NCI-H1105 (cell line): ENCODE measurements at regions not wholly inside any gene's neighbourhood (a gene's known extent, or its start where the extent isn't known, plus 50 kb on each side); places are given as distances from the start of the nearest gene placed in this dataset.
"Not testable (repeated sequence)": the region's sequence is repeated elsewhere in the genome, so short reads cannot be mapped to it uniquely, and the experiment has no call there.

ENCODE experiments used
- DNase-seq: peaks from one replicate; lab custom pipeline; 2025; lab: John Stamatoyannopoulos, UW

DNA sequence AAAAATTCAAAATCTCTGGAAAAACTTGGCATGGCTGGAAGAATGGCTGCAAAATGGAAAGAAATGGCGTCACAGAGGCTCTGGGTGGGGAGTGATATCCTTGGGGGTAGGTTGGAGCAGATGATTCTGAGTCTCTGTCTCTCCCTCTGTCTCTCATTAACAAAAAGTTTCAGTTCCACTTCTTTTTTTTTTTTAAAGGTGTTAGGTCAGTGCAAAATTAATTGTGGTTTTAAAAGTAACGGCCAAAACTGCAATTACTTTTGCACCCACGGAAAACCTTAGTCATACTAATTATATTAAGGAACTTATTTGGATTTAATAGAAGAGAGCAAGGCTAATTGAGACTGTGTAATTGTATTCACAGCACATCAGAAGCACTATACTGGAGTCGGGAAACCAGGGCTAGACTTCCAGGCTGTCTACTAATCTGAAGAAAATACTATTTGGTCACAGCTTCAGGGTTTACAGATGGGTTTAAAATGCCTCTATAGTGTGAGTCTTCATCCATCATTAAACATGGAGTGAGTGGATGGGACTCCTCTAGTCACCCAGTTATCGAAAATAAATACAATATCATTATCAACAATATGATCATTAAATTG, 289.1 kb upstream of the PLD5 start:
- DNase-seq = no peak

GRCh38 chr1:242811092-242811840, 286.8 kb upstream of the PLD5 start:
- DNase-seq = no peak

DNA sequence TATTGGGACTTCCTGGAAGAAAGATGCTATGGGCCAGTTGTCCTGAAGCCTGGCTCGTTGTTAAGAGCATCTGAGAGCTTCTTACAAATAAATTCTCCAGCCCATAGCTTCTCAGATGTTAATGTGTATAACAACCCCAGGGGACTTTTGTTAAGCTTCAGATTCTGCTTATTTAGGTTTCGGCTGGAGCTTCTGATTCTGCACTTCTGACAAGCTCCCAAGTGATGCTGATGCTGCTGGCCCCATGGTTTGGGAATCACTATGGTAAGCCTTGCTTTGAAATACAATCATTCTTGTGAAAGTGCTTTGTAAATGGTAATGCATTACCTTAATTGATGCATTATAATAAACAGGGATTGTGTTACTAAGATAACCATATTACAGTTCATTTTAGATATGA, 281.8 kb upstream of the PLD5 start:
- DNase-seq = no peak

DNA sequence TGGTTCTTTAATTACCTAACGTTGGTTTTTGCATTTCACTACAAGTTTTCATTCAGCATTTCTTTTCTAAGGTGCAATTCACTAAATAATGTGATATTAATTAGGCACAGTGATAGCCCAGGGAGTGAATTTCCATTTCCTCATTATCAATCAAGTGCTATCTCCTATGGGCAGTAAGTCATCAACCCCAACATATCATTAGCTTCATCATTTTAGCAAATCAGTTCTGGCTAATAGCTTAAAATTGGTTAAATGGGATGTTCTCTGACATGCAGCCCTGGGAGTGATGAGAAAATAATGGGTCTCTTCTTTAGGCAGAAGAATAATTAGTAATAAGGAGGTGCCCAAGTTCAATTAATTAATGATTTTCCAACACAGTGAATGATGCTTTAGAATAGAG, 280.9 kb upstream of the PLD5 start:
- not testable (repeated sequence) for DNase-seq

- DNase-seq = no peak
Observed at GRCh38 chr1:242802973-242803372, 278.5 kb upstream of the PLD5 start.

DNA sequence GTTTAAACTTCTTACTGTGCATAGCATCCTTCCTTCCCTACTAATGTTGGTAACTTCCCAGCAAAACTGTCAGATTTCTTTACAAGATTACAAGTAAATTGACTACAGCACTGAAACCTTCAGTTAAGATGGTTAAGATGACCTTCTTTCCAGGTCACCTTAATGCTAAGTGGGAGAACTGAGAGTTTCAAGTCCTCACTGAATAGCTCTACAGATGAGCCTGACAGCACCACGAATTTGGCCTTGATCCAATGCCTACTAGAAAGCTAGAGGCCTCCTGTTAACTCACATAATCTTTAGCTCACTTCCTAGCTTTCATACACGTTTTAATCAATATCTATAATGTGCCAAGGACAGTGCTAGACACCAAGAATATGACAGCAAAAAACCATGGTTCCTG, 276.0 kb upstream of the PLD5 start:
- no peak for DNase-seq

GRCh38 chr1:242797856-242798255, 273.4 kb upstream of the PLD5 start:
- DNase-seq = no peak

DNA sequence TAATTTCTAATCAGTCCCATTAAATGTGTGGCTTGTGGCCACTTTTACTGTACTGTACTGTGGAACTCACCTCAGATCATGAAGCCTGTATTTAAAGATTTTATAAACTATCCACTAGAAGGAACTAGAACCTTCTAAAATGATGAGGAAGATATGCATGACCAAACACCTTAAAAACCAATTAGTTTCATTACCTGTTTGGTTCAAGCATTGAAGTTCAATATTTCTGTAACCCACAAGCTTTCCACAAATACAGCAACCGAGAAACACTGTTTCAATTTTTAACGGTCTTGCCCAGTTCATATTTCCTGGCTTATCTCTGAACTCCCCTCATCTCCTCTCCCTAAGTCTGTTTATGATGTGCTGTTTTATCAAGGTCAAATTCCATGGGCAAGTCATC, 264.3 kb upstream of the PLD5 start:
- DNase-seq = no peak

GRCh38 chr1:242787968-242788367, 263.5 kb upstream of the PLD5 start:
- DNase-seq = no peak

GRCh38 chr1:242784807-242785206, 260.3 kb upstream of the PLD5 start:
- DNase-seq = no peak

DNA sequence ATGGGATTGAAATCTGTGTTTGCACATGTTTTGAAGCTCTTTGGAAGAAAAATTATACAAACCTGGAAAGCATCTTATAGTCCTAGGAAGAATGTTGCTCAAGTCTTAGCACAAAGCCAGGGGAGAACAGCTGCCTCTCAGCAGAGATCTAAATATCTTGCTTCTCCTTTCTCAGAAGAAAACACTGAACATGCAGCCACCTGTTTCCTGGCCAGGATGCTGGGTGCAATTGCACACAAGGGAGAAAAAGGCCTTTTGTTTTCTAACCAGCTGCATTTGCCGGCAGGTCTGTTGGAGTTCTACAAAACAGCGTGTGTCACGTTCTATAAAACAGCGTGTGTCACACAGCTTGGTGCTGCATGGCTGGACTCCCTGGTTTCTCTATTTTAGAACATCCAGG, 259.6 kb upstream of the PLD5 start:
- DNase-seq = peak; percentile 5

- no peak for DNase-seq
Observed at GRCh38 chr1:242774256-242774655, 249.8 kb upstream of the PLD5 start.

- no peak for DNase-seq
Observed at GRCh38 chr1:242770366-242770765, 245.9 kb upstream of the PLD5 start.

- DNase-seq = no peak
Observed at GRCh38 chr1:242764161-242764560, 239.7 kb upstream of the PLD5 start.

GRCh38 chr1:242761556-242761955, 237.1 kb upstream of the PLD5 start:
- no peak for DNase-seq

DNA sequence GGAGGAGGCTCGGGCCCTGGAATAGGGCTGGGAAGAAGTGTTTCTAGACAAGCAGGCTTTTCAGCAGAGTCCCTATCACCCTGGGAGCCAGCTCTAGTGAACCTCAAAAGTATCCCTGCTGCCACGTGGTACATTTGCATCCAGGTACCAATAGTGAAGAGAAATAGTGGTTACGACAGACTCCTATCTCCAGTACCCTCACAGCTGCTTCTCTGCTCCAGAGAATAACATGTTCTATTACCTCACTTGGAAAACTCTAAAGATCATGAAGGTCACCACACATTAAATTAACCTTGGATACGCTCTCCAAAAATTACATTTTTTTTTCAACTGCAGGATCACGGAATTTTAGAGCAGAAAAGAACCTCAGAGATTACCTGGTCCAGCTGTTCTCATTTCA, 230.4 kb upstream of the PLD5 start:
- DNase-seq = no peak

GRCh38 chr1:242754125-242754524, 229.6 kb upstream of the PLD5 start:
- no peak for DNase-seq

DNA sequence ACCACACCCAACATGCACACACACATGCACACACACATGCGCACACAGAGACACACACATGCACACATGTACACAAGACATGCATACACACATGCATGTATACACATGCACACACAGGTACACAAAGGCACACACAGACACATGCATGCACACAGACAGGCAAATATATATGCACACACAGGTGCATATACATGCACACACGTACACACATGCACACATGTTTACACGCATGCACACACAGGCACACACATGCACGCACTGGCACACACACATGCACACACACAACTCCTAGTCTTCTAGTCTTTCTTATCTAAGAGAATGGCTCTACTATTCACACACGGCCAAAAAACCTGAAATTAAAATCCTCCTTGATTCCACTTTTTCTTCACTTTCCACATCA, 222.7 kb upstream of the PLD5 start:
- no peak for DNase-seq

DNA sequence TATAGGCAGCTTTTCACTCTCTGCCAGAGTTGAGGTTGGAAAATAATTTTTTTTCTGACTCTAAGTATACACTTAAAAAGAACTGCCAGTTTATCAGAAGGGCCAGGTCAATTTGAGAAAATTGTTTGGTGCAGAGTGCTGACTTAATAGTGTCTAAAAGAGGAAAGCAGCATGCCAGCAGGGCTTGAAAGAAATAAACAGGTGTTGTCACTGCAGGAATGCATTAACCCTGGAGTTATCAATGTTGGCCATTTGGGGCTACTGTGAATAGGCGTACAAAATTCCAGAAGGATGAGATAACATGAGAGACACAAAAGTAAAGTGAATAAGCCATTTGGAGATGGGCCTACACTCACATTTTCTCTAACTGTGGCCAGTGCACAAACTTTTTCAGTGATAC, 220.6 kb upstream of the PLD5 start:
- DNase-seq = no peak

- no peak for DNase-seq
Observed at GRCh38 chr1:242743983-242744780, 219.7 kb upstream of the PLD5 start.

DNA sequence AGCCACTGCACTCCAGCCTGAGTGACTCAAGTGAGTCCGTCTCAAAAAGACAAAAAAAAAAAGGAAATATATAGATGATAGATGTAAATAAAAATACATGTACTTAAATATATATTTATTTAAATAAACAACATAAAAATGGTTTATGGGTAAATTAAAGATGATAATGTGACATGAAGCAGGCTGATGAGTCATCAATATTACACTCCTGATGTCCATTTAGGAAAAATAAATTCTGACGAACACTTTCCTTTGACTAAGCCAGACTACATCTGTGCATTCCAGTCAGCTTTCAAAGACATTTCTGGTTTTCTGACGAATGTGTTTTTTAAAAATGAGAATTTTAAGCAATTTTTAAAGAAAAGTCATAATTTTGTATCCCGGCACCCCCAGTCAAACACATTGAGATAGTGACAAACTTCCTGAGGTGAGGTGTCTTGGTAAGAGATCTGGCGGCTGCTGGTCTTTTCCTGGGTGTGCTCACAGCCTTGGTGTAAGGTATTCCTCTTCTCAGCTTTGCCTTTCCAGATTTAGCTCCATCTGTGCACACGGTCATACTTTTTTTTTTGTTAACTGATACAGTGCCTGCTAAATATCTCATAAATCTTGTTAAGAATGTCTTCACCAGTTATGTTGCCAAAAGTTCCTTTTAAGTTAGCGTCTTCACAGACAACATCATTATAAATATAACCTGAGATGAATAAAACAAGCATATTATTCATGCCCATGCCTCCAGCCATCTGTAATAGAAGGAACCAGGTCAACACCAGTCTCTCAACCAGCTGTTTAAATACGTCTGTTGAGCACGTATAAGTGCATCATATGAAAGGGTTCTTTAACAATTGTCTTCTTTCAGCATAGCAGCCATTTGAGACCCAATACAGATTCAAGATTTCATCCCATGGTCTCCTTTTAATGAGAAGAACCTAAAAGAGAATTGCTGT, 214.5 kb upstream of the PLD5 start:
- DNase-seq = no peak

- no peak for DNase-seq
Observed at GRCh38 chr1:242736611-242737010, 212.1 kb upstream of the PLD5 start.
